HG03558 (cell line): ENCODE measurements at regions not wholly inside any gene's neighbourhood (a gene's known extent, or its start where the extent isn't known, plus 50 kb on each side); places are given as distances from the start of the nearest gene placed in this dataset.
"Not testable (repeated sequence)": the region's sequence is repeated elsewhere in the genome, so short reads cannot be mapped to it uniquely, and the experiment has no call there.

Source experiments
- ATAC-seq: cut with Tn5 transposase; IDR thresholded peaks from one replicate; pipeline ENCODE4 v1.9.1; 2021; ENCODE audit warnings: moderate number of reproducible peaks; ENCODE audit not compliant: unreplicated experiment; ENCODE audit errors: extremely low read depth

DNA sequence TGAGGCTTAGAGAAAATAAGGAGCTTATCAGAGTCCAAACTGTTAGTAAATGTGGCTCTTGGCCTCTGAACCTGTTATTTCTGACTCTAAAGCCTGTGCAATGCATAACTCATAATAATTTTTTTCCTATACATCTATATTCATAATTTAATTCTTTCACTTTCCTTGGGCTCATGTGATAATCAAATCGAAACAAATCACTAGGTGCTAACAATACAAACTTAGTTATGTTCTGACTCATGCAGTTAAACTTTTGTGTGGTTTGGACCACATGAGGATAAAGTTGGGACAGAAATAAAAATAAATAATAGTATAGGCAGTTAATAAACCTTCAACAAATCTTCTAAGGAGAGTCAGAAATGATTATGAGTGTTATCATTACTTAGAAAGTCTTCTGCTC, 1629.0 kb downstream of the OLFM4 start:
- ATAC-seq: no peak

DNA sequence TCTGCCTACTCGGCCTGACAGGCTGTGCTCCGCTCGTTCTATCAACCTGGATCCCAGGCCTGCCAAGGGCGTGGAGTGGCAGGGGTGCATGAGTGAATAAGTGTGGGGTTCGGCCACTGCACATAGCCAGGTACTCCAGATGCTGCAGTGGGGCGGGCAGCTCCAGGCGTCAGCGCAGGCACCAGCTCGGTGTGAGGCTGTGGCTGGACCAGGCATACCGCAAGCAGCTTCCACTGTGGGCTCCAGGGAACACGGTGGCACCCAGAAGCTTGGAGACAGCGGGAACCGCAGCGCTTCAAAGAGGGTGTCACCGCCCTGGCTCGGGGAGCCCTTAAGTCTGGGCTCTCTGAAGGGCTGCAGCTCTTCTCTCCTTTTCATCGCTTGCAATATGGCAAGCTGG, 1630.2 kb downstream of the OLFM4 start:
- no peak for ATAC-seq

DNA sequence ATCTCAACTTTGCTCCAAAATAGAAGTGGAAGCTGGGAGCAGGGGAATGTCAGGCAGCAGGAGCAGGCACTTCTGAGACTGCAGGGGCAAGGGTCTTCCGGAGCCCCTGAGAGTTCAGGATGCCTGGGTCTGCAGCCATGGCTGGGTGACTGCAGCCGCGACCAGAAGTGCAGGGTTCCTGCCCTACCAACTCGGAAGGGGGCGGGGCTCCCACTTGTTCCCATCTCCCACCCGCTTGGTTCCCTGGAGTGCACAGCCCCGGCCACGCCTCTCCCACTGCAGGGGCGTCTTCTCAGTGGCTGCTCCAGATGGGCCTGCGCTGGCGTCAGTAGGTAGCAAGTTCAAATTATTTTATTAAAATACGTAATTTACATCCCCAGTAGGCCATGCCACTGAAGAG, 1631.7 kb downstream of the OLFM4 start:
- no peak for ATAC-seq

GRCh38 chr13:54676526-54677113, 1648.0 kb downstream of the OLFM4 start:
- no peak for ATAC-seq

DNA sequence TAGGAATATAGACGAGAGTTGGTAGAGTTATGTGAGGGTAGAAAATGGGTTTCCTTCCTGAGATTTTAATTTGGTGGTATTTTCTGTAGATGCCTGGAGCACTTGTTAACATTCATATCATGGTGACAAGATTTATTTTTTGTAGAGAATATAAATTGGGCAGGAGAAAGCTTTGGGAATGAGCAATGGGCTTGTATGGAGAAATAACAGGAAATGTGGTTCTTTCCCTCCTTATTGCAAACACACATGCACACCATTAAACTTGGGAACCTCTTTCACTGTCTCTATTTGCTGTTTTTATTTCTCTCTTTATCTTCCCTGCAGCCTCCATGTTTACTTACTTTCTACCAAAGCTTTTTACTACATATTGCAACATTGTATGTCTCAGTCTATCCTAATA, 1653.6 kb downstream of the OLFM4 start:
- ATAC-seq: no peak

GRCh38 chr13:54687173-54687572, 1658.6 kb downstream of the OLFM4 start:
- ATAC-seq: no peak

- ATAC-seq: no peak
These were observed 1671.2 kb downstream of the OLFM4 start for GRCh38 chr13:54699831-54700230.

DNA sequence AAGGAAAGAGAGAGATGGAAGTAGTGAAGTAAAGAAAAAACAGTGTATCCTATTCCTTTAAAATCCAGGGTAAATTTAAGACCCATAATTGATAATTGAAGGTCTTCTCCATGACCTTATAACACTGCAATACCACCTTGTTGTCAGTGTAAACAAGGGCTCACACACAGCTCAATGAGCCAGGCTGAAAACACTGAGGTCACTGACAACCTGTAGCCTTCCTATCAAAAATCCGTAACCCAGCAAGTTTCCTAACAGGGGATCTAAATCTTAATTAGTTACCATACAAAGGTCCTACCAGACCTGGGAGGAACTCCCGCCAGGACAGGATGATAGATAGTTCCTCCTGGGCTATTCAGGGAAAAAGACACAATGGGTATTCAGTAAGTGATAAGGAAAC, 1677.1 kb downstream of the OLFM4 start:
- ATAC-seq: no peak

GRCh38 chr13:54706336-54706735, 1677.7 kb downstream of the OLFM4 start:
- no peak for ATAC-seq

DNA sequence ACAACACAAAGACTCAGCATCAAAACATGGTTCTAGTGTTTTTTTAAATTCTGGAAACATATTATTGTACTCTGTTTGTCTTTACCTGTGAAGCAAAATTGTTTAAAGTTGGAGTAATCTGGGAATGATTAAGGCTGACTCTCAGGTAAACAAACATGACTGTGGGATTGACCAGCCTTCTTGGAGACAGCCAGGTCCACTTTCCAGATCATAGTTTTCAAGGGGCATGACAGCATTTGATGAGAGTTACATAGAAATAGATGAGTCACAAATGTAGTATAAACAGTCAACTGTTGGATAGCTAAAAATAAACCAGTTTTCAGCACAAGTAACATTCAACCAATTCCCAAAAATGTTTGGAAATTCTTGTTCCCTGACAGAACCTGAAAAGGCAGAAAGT, 1680.9 kb downstream of the OLFM4 start:
- no peak for ATAC-seq

- ATAC-seq: no peak
These were observed 1705.0 kb downstream of the OLFM4 start for GRCh38 chr13:54733639-54734038.

DNA sequence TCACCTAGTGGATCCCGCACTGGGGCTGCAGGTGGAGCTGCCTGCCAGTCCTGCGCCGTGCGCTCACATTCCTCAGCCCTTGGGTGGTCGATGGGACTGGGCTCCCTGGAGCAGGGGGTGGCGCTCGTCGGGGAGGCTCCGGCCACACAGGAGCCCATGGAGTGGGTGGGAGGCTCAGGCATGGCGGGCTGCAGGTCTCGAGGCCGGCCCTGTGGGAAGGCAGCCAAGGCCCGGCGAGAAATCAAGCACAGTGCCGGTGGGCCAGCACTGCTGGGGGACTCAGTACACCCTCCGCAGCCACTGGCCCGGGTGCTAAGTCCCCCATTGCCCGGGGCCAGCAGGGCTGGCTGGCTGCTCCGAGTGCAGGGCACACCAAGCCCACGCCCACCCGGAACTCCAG, 1708.6 kb downstream of the OLFM4 start:
- not testable (repeated sequence) for ATAC-seq

GRCh38 chr13:54742984-54743383, 1714.4 kb downstream of the OLFM4 start:
- no peak for ATAC-seq

DNA sequence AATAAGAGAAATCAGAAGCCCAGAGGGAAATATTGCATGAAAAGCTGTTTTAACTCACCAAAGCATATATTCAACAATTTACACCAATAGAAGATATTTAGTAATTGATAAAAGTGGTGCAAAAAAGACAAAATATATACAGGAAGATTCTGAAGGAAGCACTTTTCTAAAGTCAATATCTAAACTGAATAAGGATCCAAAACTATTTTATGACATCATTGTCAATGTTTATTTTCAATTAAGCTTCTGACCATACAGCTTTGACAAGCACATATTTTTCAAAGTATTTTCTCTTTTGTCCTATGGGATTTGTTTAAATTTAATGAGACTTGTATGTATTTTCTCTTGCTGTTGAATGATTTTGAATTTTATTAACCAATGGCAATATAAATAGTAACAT, 1716.1 kb downstream of the OLFM4 start:
- ATAC-seq: no peak

- ATAC-seq: no peak
These were observed 1721.9 kb downstream of the OLFM4 start for GRCh38 chr13:54750521-54750920.

DNA sequence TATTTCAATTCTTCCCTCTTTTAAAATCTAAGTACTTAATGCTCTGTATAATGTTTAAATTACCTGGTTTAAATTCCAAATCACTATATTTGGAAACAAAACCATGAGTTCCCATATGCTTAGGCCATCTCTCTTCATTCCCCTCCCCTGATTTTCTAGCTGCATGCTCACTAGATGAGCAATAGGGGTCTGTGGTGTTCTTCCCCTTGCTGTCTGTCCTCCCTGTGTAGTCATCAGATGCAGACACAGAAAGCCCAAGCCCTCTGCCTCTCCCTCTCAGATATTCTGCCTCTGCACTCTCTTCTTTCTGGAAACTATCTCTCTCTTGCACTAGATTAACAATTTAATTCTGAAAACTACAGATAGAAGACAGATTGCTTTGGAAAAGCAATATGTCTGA, 1730.2 kb downstream of the OLFM4 start:
- ATAC-seq: no peak

GRCh38 chr13:54768214-54768613, 1739.6 kb downstream of the OLFM4 start:
- ATAC-seq: no peak

DNA sequence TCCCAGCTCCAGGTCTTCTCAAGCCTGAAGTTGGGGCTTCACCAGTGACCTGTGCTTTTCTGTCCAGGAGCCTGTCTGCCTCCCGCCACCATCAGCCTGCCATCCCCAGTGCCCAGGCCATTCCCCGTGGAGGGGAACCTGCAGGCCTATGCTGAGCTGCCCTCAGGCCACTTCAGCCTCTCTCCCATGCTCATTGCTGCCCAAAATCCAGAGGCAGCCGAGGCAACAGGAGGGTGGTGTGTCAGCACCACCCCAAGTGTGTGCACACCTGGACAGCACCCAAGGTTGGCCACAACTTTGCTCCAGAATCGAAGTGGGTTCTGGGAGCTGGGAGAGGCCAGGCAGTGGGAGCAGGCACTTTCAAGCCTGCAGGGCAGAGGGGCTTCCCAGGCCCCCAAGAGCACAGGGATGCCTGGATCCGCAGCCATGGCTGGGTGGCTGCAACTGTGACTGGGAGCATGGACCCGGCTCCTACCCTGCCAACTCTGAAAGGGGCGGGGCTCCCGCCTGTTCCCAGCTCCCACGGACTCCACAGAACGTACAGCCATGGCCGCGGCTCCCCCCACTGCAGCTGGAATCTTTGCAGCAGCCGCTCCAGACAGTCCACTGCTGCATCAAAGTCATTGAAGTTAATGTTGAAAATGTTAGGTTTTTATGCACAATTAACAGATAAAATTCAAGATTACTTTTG, 1747.0 kb downstream of the OLFM4 start:
- no peak for ATAC-seq

DNA sequence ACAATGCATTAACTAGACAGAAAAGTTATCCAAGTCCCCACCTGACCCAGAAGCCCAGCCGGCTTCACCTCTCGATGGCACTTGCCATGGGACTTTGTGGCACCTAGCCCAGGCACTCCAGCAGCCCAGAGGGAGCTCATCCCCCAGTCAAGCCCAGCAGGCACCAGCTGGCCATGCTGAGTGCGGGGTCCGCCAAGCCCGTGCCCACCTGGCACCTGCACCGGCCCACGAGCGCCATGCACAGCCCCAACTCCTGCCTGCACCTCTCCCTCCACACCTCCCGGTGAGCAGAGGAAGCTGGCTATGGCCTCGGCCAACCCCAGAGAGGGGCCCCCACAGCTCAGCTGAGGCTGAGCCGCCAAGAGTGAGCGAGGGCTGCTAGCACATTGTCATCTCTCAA, 1759.1 kb downstream of the OLFM4 start:
- ATAC-seq: no peak

GRCh38 chr13:54799621-54800226, 1771.1 kb downstream of the OLFM4 start:
- no peak for ATAC-seq

DNA sequence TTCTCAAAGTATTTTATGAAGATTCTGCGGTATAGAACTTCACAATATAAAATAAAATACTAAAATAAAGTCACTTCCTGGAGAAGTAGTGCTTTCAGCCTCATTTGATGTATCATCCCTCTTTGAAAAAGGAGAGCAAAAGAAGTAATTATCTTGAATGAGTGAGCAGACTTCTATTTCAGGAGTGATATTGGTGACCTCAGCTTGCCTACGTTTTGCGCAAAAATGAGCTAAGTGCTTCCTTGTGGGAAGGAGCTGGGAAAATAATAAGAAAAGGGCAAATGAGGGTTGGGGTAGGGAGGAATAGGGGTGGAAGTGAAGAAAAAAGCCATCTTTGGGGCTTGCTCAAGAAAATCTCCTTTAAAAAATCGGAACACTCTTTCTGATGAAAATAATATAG, 1773.6 kb downstream of the OLFM4 start:
- ATAC-seq: no peak

- no peak for ATAC-seq
These were observed 1777.1 kb downstream of the OLFM4 start for GRCh38 chr13:54805743-54806142.
